Limb (tissue), 2 donors: ENCODE measurements at regions not wholly inside any gene's neighbourhood (a gene's known extent, or its start where the extent isn't known, plus 50 kb on each side); places are given as distances from the start of the nearest gene placed in this dataset.

ENCODE experiments used
- DNase-seq, 2 donors: peaks; one replicate each; pipeline ENCODE4 v3.0.0-alpha.2; 2016; ENCODE audit errors: extremely low spot score in 2 of 2

DNA sequence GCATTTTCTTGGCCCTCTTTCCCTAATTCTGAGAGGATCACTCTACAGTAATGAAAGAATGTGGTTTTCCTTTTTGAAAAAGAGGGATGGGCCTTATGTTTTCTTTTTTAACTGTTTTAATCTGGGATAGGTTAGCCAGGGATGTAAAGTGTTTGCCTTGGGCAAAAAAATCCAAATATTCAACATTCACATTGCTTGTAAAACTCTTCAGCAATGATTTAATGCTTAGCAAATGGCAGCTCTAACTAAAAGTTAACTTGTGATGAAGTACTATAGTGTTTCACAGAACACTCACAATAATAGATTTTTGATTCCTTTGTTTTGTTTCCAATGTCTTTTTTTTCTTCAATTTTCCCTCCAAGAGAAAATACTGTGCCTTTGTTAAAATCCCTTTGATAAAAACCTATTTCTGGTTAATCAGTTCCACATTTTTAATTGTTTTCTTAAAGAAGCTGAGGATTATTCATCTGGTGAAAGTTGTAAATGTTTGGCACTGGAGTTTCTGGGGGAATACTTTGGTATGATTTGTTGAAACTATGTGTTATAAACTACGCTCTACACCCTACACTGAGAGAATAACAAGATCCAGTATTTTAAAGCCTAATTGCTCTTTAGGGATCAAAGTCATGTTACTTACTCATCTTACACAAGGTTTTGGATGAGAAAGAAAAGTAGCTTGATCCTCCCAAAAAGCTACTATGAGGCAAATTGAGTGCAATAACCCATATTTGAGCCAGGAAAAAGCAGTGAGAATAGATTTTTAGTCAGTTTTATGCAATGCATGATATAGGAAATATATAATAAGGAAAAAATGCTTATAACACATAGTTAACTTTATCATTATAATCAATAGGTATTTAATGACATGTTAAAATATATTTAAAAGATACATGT, 335.8 kb downstream of the EPHA7 start:
- peak in 1 of 2 donors; percentile 51 for DNase-seq

DNA sequence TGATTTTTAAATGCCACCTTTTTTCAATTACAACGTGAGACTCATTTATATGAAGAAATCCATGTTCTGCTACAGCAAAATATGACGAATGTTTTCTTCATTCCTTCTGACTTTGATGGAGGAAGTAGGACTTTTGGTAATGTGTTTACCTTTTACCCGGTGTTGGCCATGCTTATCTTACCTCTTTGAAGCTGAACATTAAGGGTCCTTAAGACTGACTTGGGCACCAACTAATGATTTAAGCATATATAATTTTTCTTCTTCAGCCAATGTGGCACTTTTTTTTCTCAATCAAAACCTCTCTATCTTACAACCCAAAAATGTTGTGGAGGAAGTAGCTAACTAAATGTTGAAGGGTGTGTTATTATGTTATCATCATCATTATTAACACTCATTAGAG, 337.5 kb downstream of the EPHA7 start:
- no peak for DNase-seq

DNA sequence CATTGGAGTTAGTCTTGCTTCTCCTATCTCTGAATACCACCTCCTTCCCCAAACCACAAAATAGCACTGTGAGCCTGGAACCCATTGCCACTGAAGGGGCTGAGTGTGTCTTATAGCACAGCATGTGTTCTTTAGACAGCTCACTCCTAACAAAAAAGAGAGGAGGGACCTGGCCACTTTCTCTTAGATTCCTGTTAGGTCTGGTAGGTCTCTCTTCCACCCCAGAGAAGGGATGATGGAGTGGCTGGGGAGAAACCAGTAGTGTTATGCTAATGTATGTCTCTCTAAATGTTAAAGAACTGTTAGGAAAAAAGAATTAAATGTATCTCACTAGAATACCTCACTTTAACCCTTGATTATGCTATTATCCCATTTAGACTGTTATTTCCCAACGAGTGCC, 340.3 kb downstream of the EPHA7 start:
- no peak for DNase-seq

DNA sequence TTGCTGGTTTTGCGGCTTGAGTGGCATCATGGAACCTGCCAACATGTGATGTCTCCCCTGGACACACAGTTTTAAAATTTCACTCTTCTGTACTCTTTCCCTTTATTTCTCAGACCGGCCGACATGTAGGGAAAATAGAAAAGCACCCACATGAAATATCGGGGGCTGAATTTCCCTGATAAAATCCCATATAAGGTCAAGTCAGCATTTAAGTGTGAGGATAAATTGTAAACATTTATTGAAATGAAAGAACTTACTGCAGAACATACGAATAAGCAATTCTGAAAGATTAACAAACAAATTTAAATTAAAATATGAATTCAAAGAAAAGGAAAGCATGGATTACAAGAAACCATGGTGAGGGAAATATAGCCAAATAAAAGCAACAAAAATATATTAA, 345.5 kb downstream of the EPHA7 start:
- no peak for DNase-seq

DNA sequence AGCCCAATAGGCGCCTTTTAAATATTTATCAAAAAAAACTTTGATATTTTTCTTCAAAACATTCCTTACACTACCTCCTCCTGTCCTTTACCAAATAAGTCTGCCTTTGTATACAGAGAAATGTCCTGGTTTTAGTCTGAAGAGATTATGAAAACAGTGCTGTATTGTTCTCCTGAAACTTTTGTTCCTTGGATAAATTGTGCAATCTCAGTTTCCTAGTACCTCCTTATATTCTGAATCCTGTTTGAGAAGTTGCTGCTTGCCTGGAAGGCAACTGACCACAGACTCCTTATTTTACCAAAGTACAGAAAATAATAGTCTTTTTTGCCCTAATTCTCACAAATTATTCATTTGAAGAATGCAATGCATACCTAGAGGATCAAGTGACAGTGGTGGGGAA, 349.5 kb downstream of the EPHA7 start:
- no peak for DNase-seq

GRCh38 chr6:93059911-93060310, 359.4 kb downstream of the EPHA7 start:
- DNase-seq, result no peak

DNA sequence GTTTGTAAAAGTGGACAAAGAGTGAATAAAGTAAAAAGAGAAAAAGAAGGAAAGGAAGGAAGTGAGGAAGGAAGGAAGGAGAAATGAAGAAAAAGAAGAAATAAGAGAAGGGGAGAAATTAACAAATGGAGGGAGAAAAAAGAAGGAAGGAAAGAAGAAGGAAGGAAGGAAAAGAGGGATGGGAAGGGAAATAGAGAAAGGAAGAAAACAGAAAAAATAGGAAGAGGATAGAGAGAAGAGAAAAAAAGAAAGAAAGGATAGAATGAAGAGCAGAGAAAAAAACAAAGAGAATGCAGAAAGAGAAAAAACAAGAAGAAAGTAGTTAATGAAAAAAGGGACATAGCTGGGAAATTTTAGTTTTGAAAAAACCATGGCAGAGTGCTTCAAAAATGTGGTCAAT, 361.8 kb downstream of the EPHA7 start:
- no peak for DNase-seq

DNA sequence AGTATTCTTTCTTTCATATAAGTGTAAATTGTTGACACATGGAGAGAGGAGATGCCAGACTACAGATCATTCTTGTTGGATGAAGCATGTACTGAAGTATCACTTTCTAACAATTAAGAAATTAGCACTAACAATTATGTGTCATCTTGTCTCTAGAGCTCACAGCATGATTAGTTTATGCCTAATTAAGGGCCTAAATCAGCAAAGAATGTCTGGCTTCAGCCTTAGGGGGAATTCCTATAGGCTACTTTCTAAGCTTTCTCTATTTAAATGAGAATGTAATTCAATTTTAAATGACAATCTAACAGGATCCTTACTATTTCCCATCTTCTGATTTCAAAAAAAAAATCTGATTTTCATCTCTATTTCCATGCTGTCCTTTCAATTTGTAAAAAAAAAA, 371.0 kb downstream of the EPHA7 start:
- no peak for DNase-seq

- no peak for DNase-seq
These were observed 372.3 kb downstream of the EPHA7 start for GRCh38 chr6:93047033-93047432.

- DNase-seq, result no peak
These were observed 374.2 kb downstream of the EPHA7 start for GRCh38 chr6:93045156-93045555.

DNA sequence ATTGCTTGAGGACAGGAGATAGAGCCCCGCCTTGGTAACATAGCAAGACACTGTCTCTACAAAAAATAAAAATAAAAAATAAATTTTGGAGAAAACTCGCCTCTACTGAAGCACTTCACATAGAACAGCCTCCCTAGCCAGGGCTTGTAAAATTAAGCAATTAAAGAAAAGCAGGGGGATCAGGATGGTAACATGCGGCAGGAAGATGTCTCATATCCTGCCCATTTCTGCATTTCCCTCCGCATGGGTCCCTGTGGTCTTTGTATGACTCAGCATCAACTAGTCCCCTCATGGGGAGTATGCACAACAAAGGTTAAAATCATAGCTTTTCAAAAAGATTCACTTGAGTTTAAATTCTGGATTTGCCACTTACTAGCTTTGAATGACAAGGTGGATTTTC, 379.0 kb downstream of the EPHA7 start:
- DNase-seq, result no peak

DNA sequence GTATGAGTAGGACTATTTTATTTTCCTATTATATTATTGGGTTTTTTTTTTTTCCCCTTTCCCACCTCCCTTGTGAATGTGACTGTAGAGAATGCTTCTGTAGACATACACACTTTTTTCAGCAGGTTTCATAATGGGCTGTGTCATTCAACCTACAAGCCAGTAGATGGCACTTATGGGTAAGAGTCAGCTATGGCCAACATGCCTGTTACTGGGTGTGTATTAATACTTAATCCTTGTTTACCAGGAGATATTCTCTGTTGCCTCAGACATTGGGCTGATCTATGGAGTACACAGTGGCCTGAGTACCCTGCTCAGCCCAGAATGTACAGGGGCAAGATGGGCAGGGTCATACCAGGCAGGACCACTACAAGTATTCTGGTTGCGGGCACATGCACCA, 382.5 kb downstream of the EPHA7 start:
- DNase-seq, result no peak

DNA sequence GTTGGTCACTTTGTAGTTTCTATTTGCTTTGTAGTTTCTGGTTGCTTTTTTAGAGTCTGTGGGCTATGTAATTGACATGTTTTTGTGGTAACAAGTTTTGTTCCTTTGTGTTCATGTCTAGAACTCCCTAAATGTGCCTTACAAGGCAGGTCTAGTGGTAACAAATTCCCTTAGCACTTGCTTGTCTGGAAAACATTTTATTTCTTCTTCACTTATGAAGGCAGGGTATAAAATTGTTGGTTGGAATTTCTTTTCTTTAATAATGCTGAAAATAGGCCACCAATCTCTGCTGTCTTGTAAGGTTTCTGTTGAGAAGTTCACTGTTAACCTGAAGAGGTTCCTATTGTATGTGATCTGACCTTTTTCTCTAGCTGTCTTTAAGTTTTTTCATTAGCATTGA, 383.6 kb downstream of the EPHA7 start:
- DNase-seq, result no peak

GRCh38 chr6:93021235-93021915, 398.0 kb downstream of the EPHA7 start:
- no peak for DNase-seq

DNA sequence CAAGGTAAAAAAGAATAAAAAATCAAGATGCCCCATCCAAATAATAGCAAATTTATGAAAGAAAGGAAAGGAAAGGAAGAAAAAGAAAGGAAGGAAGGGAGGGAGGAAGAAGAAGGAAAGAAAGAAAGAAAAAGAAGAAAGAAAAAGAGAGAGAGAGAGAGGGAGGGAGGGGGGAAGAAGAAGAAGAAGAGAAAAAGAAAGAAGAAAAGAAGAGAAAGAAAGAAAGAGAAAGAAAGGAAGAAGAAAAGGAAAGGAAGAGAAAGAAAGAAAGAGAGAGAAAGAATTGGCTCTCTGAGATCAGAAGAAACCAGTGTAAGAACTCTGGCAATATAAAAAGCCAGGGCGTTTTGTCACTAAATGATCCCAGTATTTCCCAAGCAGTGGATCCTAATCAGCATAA, 401.7 kb downstream of the EPHA7 start:
- DNase-seq, result no peak

DNA sequence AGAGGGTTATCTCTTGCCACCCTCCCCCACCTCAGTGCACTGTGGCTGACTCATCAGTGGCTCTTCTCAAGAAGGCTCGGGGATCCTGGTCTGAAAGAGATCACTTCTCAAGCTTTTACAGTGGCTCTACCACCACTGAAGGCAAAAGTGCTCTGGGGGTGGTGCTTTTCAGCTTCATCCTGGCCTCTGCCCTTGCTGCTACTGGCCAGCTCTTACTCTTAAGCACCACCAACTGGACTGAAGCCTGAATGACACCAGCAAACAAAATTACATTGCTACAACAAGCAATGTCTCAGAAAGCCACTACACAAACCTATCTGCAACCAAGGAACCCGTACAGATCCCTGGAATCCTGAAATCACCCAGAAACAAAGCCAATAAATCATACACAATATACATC, 402.1 kb downstream of the EPHA7 start:
- DNase-seq, result no peak

DNA sequence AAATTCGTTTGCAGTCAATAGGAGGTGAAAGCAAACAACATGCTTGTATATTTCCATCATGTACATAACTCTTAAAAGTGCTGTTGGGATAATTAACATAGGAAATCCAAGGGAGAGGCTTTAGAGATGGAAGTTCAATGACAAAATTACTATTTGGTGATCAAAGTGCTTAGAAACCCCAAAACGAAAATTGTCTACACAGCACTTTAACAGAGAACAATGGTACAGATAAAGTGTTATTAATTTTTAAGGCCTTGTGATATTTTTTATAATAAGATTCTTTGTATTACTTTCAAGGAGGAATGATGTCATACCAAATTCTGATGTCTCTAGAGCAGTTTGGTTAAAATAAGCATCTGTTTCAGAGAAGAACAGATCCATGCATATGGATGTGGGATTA, 406.3 kb downstream of the EPHA7 start:
- no peak for DNase-seq

GRCh38 chr6:93008375-93008774, 411.0 kb downstream of the EPHA7 start:
- DNase-seq, result no peak

DNA sequence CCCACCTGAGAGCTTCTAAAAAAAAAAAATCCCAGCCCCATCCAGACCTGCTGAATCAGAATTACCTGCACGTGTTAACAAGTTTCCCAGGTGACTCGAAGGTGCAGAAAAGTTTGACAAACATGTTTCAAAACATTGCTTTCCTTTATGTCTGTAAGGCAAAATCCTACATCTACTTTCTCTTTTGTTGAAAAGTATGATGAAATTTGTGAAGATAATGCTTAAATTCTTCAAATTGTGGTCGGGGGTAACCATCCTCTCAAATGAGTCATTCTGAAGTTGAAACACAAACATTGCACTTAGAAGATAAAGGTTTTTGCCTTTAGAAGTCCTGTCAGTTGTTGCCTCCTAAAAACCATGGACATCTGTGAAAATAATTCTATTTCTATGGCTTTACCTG, 429.7 kb downstream of the EPHA7 start:
- DNase-seq, result no peak

GRCh38 chr6:92979281-92979680, 440.1 kb downstream of the EPHA7 start:
- DNase-seq, result no peak

DNA sequence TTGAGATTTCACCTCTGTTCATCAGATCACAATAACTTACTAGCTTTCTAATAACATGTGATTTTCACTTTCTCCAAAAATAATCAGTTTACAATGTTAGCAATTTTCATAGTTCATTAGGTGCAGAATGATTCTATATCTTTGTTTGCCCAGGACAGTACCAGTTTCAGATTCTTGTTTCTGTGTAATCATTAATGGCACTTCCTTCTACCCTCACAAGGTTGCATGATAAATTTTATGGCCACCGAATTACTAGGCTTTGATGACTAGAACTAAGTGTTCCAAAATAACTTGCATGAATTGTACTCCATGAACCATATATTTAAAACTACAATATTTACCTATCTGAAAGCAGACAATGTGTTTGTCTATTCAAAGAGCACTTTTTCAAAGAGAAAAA, 442.3 kb downstream of the EPHA7 start:
- no peak for DNase-seq

DNA sequence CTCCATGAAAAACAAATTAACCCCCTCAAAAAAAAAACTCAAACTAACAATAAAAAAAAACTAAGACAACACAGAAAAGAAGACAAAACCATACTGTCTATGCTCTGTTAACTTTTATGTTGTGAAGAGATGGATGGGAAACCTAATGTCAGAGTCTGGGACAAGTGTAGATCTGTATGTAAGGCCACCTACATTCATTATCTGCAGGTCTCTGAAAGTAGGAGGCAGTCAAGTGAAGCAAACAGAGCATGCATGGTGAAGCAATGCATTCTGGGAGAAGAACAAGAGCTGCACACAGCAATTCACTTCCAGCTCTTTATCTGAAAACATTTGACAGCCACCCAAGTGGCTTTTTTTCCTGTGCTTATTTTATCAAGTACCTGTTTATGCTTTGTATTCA, 452.0 kb downstream of the EPHA7 start:
- no peak for DNase-seq

GRCh38 chr6:92962846-92963245, 456.5 kb downstream of the EPHA7 start:
- no peak for DNase-seq
